IMR-90 (cell line): ENCODE measurements at regions not wholly inside any gene's neighbourhood (a gene's known extent, or its start where the extent isn't known, plus 50 kb on each side); places are given as distances from the start of the nearest gene placed in this dataset.

Experiments used
- ATAC-seq: fragments of 200-7000 bp; cut with Tn5 transposase; 2 replicates; pipeline ENCODE4 v1.9.1; 2020; ENCODE audit warnings: low read depth, mild to moderate bottlenecking, moderate library complexity
- BruUV-seq: library from RNA; stranded (reverse); fragments of 400-500 nt; replicated peaks from 2 replicates; lab custom pipeline; 2021; lab: Mats Ljungman, UMichigan
- CTCF ChIA-PET: fragments of 300-600 bp; formaldehyde crosslinking; extraction: SDS; loops from one replicate; lab custom pipeline; 2021; ENCODE audit warnings: antibody characterized with exemption; lab: Yijun Ruan, JAX
- POLR2A ChIA-PET: fragments of 300-600 bp; sonication (Branson Sonifier 250); formaldehyde crosslinking; loops from one replicate; lab custom pipeline; 2022; ENCODE audit warnings: antibody characterized with exemption; ENCODE audit not compliant: unreplicated experiment; lab: Charles Lee
- DNase-seq: peaks from one replicate; pipeline ENCODE4 v3.0.0; 2013
- H2AFZ ChIP-seq: replicated peaks from 2 replicates; pipeline ENCODE3; 2013; ENCODE audit warnings: low read length, mild to moderate bottlenecking; ENCODE audit not compliant: poor library complexity
- H2AK5ac ChIP-seq: 2 replicates; pipeline ENCODE4 v1.6.1; 2013; ENCODE audit warnings: low read depth, low read length, inconsistent platforms
- H2AK9ac ChIP-seq: replicated peaks from 2 replicates; pipeline ENCODE3; 2013; ENCODE audit warnings: mild to moderate bottlenecking, low read depth, low read length, moderate library complexity; ENCODE audit not compliant: poor library complexity
- H2BK120ac ChIP-seq: 2 replicates; pipeline ENCODE4 v1.6.1; 2013; ENCODE audit warnings: low read depth, low read length, inconsistent platforms
- H2BK15ac ChIP-seq: 3 replicates; pipeline ENCODE4 v1.6.1; 2013; ENCODE audit warnings: low read depth, low read length, inconsistent platforms
- H2BK20ac ChIP-seq: 2 replicates; pipeline ENCODE4 v1.6.1; 2013; ENCODE audit warnings: low read depth, mild to moderate bottlenecking, inconsistent platforms, low read length, moderate library complexity
- H2BK5ac ChIP-seq: 2 replicates; pipeline ENCODE4 v1.6.1; 2013; ENCODE audit warnings: mild to moderate bottlenecking, low read depth, low read length, inconsistent platforms; ENCODE audit not compliant: poor library complexity, severe bottlenecking
- H3K14ac ChIP-seq: replicated peaks from 2 replicates; pipeline ENCODE4 v1.6.1; 2013; ENCODE audit warnings: low read depth, low read length, inconsistent platforms
- H3K18ac ChIP-seq: 2 replicates; pipeline ENCODE4 v1.6.1; 2013; ENCODE audit warnings: low read depth, low read length, control low read depth
- H3K23ac ChIP-seq: 2 replicates; pipeline ENCODE4 v1.6.1; 2013; ENCODE audit warnings: low read depth, low read length, inconsistent platforms
- H3K27ac ChIP-seq: 2 replicates; pipeline ENCODE4 v1.5.1; 2013; ENCODE audit warnings: mild to moderate bottlenecking, control low read depth, low read length; ENCODE audit not compliant: insufficient read depth
- H3K27me3 ChIP-seq: 2 replicates; pipeline ENCODE4 v1.6.1; 2013; ENCODE audit warnings: low read length; ENCODE audit not compliant: control insufficient read depth, insufficient read depth
- H3K36me3 ChIP-seq: 2 replicates; pipeline ENCODE4 v1.6.1; 2013; ENCODE audit warnings: low read length, mixed read lengths; ENCODE audit not compliant: control insufficient read depth, insufficient read depth
- H3K4ac ChIP-seq: 2 replicates; pipeline ENCODE4 v1.6.1; 2013; ENCODE audit warnings: low read depth, low read length, inconsistent platforms
- H3K4me1 ChIP-seq: 2 replicates; pipeline ENCODE4 v1.6.1; 2013; ENCODE audit warnings: low read length, mixed read lengths; ENCODE audit not compliant: control insufficient read depth, insufficient read depth
- H3K4me2 ChIP-seq: 2 replicates; pipeline ENCODE4 v1.6.1; 2013; ENCODE audit warnings: low read depth, mild to moderate bottlenecking, control low read depth, low read length, moderate library complexity
- H3K4me3 ChIP-seq: 2 replicates; pipeline ENCODE4 v1.5.1; 2013; ENCODE audit warnings: low read depth, mild to moderate bottlenecking, control low read depth, low read length, moderate library complexity; ENCODE audit not compliant: insufficient read depth
- H3K56ac ChIP-seq: 2 replicates; pipeline ENCODE4 v1.6.1; 2013; ENCODE audit warnings: low read length, inconsistent platforms; ENCODE audit not compliant: insufficient read depth; ENCODE audit errors: extremely low read depth
- H3K79me1 ChIP-seq, 2 experiments: 2 replicates each; pipeline ENCODE4 v1.6.1; 2013; ENCODE audit warnings: low read length in 2 of 2, inconsistent platforms in 1 of 2, low read depth in 1 of 2
- H3K9ac ChIP-seq: 2 replicates; pipeline ENCODE4 v1.6.1; 2013; ENCODE audit warnings: low read depth, low read length, control low read depth
- H3K9me1 ChIP-seq: 2 replicates; pipeline ENCODE4 v1.6.1; 2013; ENCODE audit warnings: low read length, inconsistent platforms; ENCODE audit not compliant: insufficient read depth
- H3K9me3 ChIP-seq: 2 replicates; pipeline ENCODE4 v1.6.1; 2013; ENCODE audit warnings: low read length; ENCODE audit not compliant: control insufficient read depth, insufficient read depth
- H4K20me1 ChIP-seq: 2 replicates; pipeline ENCODE4 v1.6.1; 2013; ENCODE audit warnings: low read length, inconsistent platforms; ENCODE audit not compliant: insufficient read depth
- H4K5ac ChIP-seq: 2 replicates; pipeline ENCODE4 v1.6.1; 2013; ENCODE audit warnings: mild to moderate bottlenecking, low read depth, low read length, control low read depth
- H4K8ac ChIP-seq, 2 experiments: 2 replicates each; pipeline ENCODE4 v1.6.1; 2013; ENCODE audit warnings: low read depth in 2 of 2, low read length in 2 of 2, control low read depth in 1 of 2, inconsistent platforms in 1 of 2
- H4K91ac ChIP-seq: 2 replicates; pipeline ENCODE4 v1.6.1; 2013; ENCODE audit warnings: low read depth, low read length, inconsistent platforms; ENCODE audit not compliant: insufficient read depth
- ELK1 ChIP-seq: fragments of 150-350 bp; IDR thresholded peaks from 2 replicates; pipeline ENCODE4 v1.6.1; 2016; ENCODE audit warnings: low read depth, mild to moderate bottlenecking, low read length, moderate library complexity, borderline replicate concordance
- RFX5 ChIP-seq: IDR thresholded peaks from 2 replicates; pipeline ENCODE4 v1.8.0; 2012; ENCODE audit warnings: low read depth, mild to moderate bottlenecking, low read length, moderate library complexity
- whole genome bisulfite sequencing, 2 experiments: methylation state at CpG; one replicate each; pipeline versions ENCODE4 v1.1.5 to v1.1.7; 2013; ENCODE audit warnings: missing lambda C conversion rate in 2 of 2; ENCODE audit not compliant: insufficient read length in 1 of 2; ENCODE audit errors: extremely low coverage in 2 of 2; 5-methylcytosine and 5-hydroxymethylcytosine counted together
- dilution Hi-C: fragments of 300-500 bp; cut with HindIII; formaldehyde crosslinking; loops from one replicate; pipeline ENCODE4 v1.14.3; 2018; ENCODE audit warnings: low sequenced_read_pairs; ENCODE audit not compliant: unreplicated experiment
- in situ Hi-C: fragments of 300-500 bp; cut with MboI; formaldehyde crosslinking; loops from 3 replicates; pipeline ENCODE4 v1.14.3; 2019; ENCODE audit warnings: low sequenced_read_pairs, inconsistent platforms, mixed read lengths
- intact Hi-C: fragments of 100-400 bp; cut with micrococcal nuclease; formaldehyde crosslinking; loops from 2 replicates; pipeline ENCODE4 v1.10.0; 2022

GRCh38 chr5:67694810-67695191 is 498.2 kb upstream of the CD180 start:
- Histone ChIP-seq H3K23ac (no peak overlapping the region), H3K9me1 (no peaks in the 10 kb centered on the region), H3K27me3 (no peaks in the 10 kb centered on the region), H3K4me2 (no peak overlapping the region), H3K14ac (no peak overlapping the region), H2AFZ (no peak overlapping the region), H3K27ac (no peak overlapping the region), H3K9ac (no peak overlapping the region), H4K8ac (no peak overlapping the region), H3K18ac (no peak overlapping the region), H4K5ac (no peak overlapping the region), H2BK15ac (no peak overlapping the region), H2BK20ac (no peak overlapping the region), H3K9me3 (no peaks in the 10 kb centered on the region), H4K91ac (no peak overlapping the region), H2BK120ac (no peak overlapping the region), H3K4me1 (no peaks in the 10 kb centered on the region), H3K36me3 (no peaks in the 10 kb centered on the region), H2BK5ac (no peak overlapping the region), H3K4me3 (no peak overlapping the region), H2AK9ac (no peak overlapping the region), H4K20me1 (no peaks in the 10 kb centered on the region), H3K4ac (no peak overlapping the region), H3K79me1 (no peaks in the 10 kb centered on the region), H3K56ac (no peak overlapping the region), H2AK5ac (no peak overlapping the region)
- in situ Hi-C loops, result no loop called here
- no peak for DNase-seq
- ATAC-seq, result no peak
- CTCF ChIA-PET, result no interaction called here
- WGBS, 2 experiments, result no CpG with 5 or more reads among the region's 3 CpGs
- no TSS peak for BruUV-seq
- TF ChIP-seq RFX5 (no peak), ELK1 (no peak)
- POLR2A ChIA-PET, result no interaction called here
- intact Hi-C loops, result no loop called here
- dilution Hi-C loops, result no loop called here
